ENCODE measurements at regions not wholly inside any gene's neighbourhood (a gene's known extent, or its start where the extent isn't known, plus 50 kb on each side); places are given as distances from the start of the nearest gene placed in this dataset.

DNA sequence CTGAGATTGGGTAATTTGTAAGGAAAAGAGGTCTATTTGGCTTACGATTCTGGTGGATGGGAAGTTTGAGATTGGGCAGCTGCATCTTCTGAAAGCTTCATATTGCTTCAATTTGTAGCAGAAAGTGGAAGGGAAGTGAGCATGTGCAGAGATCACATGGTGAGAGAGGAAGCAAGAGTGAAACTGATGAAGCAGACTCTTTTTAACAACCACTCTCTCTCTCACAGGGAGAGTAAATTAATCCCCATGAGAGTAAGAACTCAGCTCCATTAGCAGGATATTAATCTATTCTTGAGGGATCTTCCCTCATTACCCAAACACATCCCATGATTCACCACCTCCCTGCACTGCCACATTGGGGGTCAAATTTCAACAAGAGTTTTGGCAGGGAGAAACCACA is 298.5 kb upstream of the CELF4 start:
- Histone ChIP-seq H4K20me1 (ENCODE audit: low read depth) (no peaks in the 10 kb centered on the region), H3K4me1 (peaks cover 10% of the 10 kb centered on the region), H3K27ac (no peak overlapping the region), H3K79me2 (ENCODE audit: low read depth) (no peaks in the 10 kb centered on the region), H3K27me3 (no peaks in the 10 kb centered on the region), H3K4me3 (no peak overlapping the region), H3F3A (ENCODE audit: low read depth) (no peaks in the 10 kb centered on the region), H3K9me3 (ENCODE audit: low read depth) (no peaks in the 10 kb centered on the region), H2AFZ (replicated peaks) (no peak overlapping the region), H3K36me3 (no peaks in the 10 kb centered on the region), H3K4me2 (no peak overlapping the region), H3K9ac (no peak overlapping the region)
- H3K36me3 Mint-ChIP-seq = no peaks in the 10 kb centered on the region
- no peak overlapping the region for H3K4me3 Mint-ChIP-seq
- no peaks in the 10 kb centered on the region for H3K4me1 Mint-ChIP-seq
- peaks cover 1% of the 10 kb centered on the region for H3K9me3 Mint-ChIP-seq
- no peak overlapping the region for H3K27ac Mint-ChIP-seq
- no peak for DNase-seq (ENCODE audit: low spot score)
- TF ChIP-seq, protein P1, sequence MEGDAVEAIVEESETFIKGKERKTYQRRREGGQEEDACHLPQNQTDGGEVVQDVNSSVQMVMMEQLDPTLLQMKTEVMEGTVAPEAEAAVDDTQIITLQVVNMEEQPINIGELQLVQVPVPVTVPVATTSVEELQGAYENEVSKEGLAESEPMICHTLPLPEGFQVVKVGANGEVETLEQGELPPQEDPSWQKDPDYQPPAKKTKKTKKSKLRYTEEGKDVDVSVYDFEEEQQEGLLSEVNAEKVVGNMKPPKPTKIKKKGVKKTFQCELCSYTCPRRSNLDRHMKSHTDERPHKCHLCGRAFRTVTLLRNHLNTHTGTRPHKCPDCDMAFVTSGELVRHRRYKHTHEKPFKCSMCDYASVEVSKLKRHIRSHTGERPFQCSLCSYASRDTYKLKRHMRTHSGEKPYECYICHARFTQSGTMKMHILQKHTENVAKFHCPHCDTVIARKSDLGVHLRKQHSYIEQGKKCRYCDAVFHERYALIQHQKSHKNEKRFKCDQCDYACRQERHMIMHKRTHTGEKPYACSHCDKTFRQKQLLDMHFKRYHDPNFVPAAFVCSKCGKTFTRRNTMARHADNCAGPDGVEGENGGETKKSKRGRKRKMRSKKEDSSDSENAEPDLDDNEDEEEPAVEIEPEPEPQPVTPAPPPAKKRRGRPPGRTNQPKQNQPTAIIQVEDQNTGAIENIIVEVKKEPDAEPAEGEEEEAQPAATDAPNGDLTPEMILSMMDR (IDR thresholded peaks at IDR 0.05) = no peak
- TF ChIP-seq EZH2phosphoT487 (IDR thresholded peaks at IDR 0.05) = no peak
- TF ChIP-seq EZH2 (IDR thresholded peaks at IDR 0.05) = no peak
- peaks cover 7% of the 10 kb centered on the region for H3K27me3 Mint-ChIP-seq (ENCODE audit: insufficient read depth, low read depth)

DNA sequence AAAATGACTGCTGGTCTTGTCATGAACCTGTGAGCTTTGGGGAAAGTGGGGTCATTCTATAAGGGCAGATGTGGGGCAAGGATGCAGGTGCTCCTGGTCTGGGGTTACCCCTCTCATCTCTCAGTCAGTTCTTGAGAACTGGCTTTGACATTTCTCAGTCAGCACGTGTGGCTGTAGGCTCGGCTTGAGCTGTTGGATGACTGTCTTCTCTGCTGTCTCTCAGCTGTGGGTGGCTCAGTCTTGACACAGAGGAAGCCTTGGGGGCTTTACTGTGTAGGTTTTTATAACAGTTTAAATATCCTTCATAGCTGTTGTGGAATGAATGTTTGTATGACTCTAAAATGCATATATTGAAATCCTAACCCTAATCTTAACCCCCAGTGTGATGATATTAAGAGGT is 296.4 kb upstream of the CELF4 start:
- DNase-seq (ENCODE audit: low spot score) = no peak
- no peaks in the 10 kb centered on the region for H3K36me3 Mint-ChIP-seq
- TF ChIP-seq, protein P1 (IDR thresholded peaks at IDR 0.05) = no peak
- no peak for TF ChIP-seq EZH2 (IDR thresholded peaks at IDR 0.05)
- TF ChIP-seq EZH2phosphoT487 (IDR thresholded peaks at IDR 0.05) = no peak
- Histone ChIP-seq H2AFZ (replicated peaks) (no peak overlapping the region), H3K4me1 (peaks cover 5% of the 10 kb centered on the region), H3K79me2 (ENCODE audit: low read depth) (no peaks in the 10 kb centered on the region), H3K4me3 (no peak overlapping the region), H3K27me3 (no peaks in the 10 kb centered on the region), H4K20me1 (ENCODE audit: low read depth) (no peaks in the 10 kb centered on the region), H3K9ac (no peak overlapping the region), H3F3A (ENCODE audit: low read depth) (no peaks in the 10 kb centered on the region), H3K27ac (no peak overlapping the region), H3K4me2 (no peak overlapping the region), H3K36me3 (no peaks in the 10 kb centered on the region), H3K9me3 (ENCODE audit: low read depth) (no peaks in the 10 kb centered on the region)
- no peaks in the 10 kb centered on the region for H3K9me3 Mint-ChIP-seq
- H3K27ac Mint-ChIP-seq = no peak overlapping the region
- peaks cover 5% of the 10 kb centered on the region for H3K27me3 Mint-ChIP-seq (ENCODE audit: insufficient read depth, low read depth)
- H3K4me3 Mint-ChIP-seq = no peak overlapping the region
- no peaks in the 10 kb centered on the region for H3K4me1 Mint-ChIP-seq

DNA sequence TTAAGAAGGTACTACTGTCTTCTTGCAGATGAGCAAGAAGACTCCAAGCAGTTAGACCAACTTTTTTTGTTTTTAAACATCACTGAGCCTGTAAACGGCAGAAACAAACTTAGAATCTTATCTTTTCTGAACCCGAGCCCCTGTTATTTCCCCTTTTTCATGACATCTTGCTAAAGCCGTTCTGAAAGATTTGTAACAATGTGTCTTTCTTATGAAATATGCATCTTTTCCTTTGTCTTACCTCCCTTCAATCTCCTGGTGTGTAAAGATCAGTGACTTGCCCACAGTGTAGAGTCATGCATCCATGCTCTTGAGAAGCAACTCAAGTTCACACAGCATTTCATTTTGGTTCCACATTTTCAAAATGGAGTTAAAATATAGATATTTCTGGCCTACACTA is 288.8 kb upstream of the CELF4 start:
- Histone ChIP-seq H3K27ac (no peak overlapping the region), H2AFZ (replicated peaks) (no peak overlapping the region), H3K79me2 (ENCODE audit: low read depth) (no peaks in the 10 kb centered on the region), H4K20me1 (ENCODE audit: low read depth) (no peaks in the 10 kb centered on the region), H3K9me3 (ENCODE audit: low read depth) (no peaks in the 10 kb centered on the region), H3K4me3 (no peak overlapping the region), H3K9ac (no peak overlapping the region), H3K36me3 (no peaks in the 10 kb centered on the region), H3K4me2 (no peak overlapping the region), H3F3A (ENCODE audit: low read depth) (no peaks in the 10 kb centered on the region), H3K27me3 (no peaks in the 10 kb centered on the region), H3K4me1 (no peaks in the 10 kb centered on the region)
- H3K27me3 Mint-ChIP-seq (ENCODE audit: insufficient read depth, low read depth) = no peaks in the 10 kb centered on the region
- H3K9me3 Mint-ChIP-seq = peaks cover 2% of the 10 kb centered on the region
- DNase-seq (ENCODE audit: low spot score) = no peak
- H3K4me3 Mint-ChIP-seq = no peak overlapping the region
- TF ChIP-seq EZH2 (IDR thresholded peaks at IDR 0.05) (no peak), EZH2phosphoT487 (IDR thresholded peaks at IDR 0.05) (no peak)
- TF ChIP-seq, protein P1 (IDR thresholded peaks at IDR 0.05) = no peak
- no peaks in the 10 kb centered on the region for H3K36me3 Mint-ChIP-seq
- no peaks in the 10 kb centered on the region for H3K4me1 Mint-ChIP-seq
- no peak overlapping the region for H3K27ac Mint-ChIP-seq

DNA sequence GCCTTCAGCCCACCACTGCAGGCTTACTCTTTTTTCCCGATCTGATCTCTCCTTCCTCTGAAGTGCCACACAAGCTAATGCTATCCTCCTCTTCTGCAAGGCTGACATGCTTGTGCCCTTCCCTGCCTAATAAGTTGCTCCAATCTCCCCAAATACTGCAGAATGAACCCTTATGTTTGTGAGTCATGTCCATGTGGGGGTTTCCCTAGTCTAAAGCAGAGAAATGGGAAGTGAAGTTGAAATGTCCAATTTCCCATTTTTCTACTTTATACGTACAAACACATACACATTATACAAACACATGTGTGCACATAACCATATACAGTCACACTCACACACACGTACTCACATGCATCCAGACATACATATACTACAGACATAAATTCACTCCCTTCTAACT is 288.1 kb upstream of the CELF4 start:
- Histone ChIP-seq H3K9ac (no peak overlapping the region), H3K79me2 (ENCODE audit: low read depth) (no peaks in the 10 kb centered on the region), H3F3A (ENCODE audit: low read depth) (no peaks in the 10 kb centered on the region), H2AFZ (replicated peaks) (no peak overlapping the region), H3K9me3 (ENCODE audit: low read depth) (no peaks in the 10 kb centered on the region), H4K20me1 (ENCODE audit: low read depth) (no peaks in the 10 kb centered on the region), H3K4me3 (no peak overlapping the region), H3K36me3 (no peaks in the 10 kb centered on the region), H3K27me3 (no peaks in the 10 kb centered on the region), H3K4me2 (no peak overlapping the region), H3K4me1 (no peaks in the 10 kb centered on the region), H3K27ac (no peak overlapping the region)
- H3K27ac Mint-ChIP-seq = no peak overlapping the region
- no peaks in the 10 kb centered on the region for H3K36me3 Mint-ChIP-seq
- H3K4me1 Mint-ChIP-seq = no peaks in the 10 kb centered on the region
- peaks cover 2% of the 10 kb centered on the region for H3K9me3 Mint-ChIP-seq
- no peak for DNase-seq (ENCODE audit: low spot score)
- TF ChIP-seq EZH2phosphoT487 (IDR thresholded peaks at IDR 0.05) = no peak
- no peak for TF ChIP-seq EZH2 (IDR thresholded peaks at IDR 0.05)
- TF ChIP-seq, protein P1 (IDR thresholded peaks at IDR 0.05) = no peak
- no peak overlapping the region for H3K4me3 Mint-ChIP-seq
- no peaks in the 10 kb centered on the region for H3K27me3 Mint-ChIP-seq (ENCODE audit: insufficient read depth, low read depth)
